ENCODE measurements at regions not wholly inside any gene's neighbourhood (a gene's known extent, or its start where the extent isn't known, plus 50 kb on each side); places are given as distances from the start of the nearest gene placed in this dataset.
A peak's percentile ranks its signal among the peaks of the same experiment; 100 is the strongest.

DNA sequence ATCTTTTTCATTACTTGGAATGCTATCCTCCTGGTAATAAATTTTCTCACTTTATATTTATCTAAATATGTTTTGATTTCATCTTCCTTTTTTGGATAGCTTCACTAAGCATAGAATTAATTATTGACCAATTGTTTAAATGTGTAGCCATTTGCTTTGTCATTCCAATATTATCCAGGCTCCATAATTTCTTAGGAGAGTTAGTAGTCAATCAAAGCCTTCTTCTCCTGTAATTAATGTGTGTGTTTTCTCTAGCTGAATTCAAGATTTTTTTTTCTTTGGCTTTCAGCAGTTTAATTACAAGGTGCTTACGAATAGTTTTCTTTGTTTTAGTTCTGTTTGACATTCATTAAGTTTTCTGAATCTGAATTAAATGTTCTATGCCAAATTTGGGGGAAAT is 545.9 kb upstream of the CELF2 start:
- no peak for DNase-seq (ENCODE audit: low spot score)

DNA sequence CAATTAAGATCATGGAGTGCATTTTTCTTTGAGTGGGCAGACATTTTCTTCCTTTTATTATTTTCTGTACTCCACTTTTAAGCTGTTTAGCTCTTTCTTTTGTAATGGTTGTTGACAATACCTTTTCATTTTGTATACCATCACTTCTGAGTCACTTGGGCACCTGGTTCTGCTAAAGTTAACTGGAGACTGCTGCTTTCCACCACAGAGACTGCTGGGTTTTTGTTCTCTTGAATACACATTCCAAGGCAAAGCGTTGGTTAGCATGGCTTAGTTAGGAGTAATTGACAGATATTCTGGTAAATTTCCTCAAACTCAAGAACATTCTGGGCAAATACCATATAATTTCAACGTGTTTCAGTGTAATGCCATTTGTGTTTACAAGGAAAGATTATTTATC is 541.9 kb upstream of the CELF2 start:
- DNase-seq (ENCODE audit: low spot score): no peak

DNA sequence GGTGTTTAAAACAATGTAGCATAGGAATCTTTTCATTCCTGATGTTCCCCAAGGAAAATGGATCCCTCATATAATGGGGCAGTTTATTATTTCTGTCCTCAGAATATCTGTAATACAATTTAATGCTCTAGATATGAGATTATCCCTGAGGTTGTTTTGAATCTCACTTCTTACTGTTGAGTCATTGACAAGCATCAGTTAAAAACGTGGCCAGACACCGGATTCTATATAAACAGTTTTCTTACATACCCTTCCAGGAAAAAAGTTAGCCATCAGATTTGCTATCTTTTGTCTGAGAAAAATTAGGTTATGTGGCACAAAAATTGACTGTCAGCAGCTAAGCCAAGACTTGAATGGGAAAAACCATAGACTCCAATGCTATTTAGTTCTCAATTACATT is 539.8 kb upstream of the CELF2 start:
- DNase-seq (ENCODE audit: low spot score): no peak

DNA sequence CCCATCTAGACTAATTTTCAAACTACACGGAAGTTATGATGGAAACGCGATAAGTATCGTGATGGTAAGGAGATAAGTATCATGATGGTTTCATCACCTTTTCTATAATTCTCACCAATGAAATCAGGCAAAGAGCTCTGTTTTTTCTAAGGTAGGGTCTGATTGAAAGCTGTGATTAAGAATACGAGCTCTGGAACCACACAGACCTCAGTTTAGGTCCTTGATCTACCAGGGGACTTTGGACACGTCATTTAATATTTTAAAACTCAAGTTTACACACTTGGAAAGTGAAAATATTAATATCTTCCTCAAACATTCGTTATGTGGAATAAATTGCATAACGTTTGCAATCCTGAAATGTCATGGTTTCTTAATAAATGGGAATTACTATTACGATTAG is 538.2 kb upstream of the CELF2 start:
- DNase-seq (ENCODE audit: low spot score): no peak

DNA sequence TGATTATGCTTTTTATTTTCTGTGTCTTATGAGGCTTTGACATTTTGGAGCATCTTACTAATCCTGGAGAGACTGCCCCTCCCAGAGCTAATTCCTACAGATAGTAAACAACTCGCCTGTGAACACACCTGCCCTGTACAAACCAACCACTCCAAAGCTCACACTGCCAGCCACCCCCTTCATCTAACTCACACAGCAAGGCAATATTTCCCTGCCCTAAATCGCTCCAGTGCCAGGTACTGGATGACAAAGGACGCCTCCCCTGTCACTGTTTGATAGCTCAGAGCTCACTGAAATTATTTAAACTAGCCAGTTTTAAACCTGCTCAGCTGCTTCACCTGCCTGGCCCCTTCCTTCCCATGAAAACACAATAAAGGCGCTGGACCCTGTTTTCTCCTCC is 535.1 kb upstream of the CELF2 start:
- no peak for DNase-seq (ENCODE audit: low spot score)

DNA sequence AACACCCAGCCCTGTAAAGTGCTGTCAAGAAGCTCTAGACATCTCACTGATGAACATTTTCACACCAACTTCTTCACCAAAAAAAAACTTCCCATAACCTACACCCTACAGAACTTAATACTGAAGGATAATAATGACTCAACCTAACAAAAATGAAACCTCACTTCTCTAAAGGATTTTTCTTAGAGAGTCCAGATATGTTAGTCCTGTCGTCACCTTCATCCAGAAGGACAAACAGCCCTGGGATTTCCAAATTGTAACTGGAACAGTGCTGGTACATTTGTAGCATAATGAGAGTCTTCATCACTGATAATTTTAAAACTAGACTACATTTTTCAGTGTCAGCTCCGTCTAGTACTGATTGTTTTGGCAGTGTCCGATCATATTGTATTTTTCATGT is 528.6 kb upstream of the CELF2 start:
- DNase-seq (ENCODE audit: low spot score): no peak

DNA sequence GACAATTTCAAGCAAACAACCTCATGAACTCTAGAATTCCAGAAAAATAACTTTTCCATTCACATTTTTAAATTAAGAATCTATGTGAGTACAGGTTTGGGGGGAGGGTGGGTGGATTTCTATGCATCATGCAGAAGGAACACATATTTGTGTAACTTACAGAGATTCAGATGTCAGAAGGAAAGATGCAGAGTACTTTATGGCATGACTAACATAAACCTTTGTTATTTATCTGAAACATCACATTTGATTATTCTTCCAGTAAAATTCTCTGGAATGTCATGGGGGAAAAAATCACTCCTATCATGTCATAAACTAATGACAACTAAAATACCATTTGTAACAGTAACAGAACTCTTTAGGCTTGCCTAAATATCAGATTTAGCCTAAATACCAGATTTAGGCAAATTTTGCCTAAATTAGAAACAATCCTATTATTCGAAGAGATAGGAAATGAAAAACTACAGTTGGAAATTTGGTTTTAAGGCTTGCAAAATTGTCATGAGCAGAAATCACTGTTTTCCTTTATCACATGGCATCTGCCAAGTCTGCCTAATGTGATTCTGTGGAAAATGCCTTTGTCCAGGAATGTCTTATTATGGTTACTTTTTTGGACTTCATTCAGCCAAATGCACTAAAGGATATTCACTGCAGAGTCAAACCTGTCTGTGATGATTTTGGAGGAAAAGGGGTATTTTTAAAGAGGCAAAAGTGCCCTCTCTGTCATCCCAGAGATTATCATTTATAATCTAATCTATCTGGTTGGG is 527.7 kb upstream of the CELF2 start:
- DNase-seq (ENCODE audit: low spot score): no peak

DNA sequence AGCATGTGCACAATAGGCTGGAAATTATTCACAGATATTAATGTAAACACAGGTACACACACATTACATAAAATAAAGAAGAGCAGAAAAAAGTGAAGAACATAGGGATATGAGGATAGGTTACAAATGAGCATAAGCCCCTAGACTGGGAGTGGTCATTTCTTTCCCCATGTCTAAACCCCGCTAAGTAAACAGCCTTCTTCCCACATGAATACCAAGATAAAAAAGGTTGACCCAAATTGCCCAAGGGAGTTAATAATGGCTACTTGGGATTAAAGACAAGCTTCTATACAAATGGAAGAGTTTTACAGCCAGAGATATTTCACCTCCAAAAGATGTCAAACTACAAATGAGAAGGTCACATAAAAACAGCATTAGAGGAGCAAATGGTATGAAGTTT is 527.1 kb upstream of the CELF2 start:
- no peak for DNase-seq (ENCODE audit: low spot score)

DNA sequence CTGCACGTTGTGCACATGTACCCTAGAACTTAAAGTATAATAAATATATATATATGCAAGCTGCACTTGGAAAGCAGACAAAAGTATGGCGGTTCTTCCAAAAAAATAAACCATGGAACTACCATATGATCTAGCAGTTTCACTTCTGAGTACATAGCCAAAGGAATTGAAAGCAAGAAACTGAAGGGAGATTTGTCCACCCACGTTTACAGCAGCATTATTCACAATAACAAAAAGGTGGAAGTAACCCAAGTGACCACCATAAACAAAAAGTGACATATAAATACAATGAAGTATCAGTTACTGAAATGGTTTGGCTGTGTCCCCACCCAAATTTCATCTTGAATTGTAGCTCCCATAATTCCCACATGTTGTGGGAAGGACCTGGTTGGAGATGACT is 525.3 kb upstream of the CELF2 start:
- no peak for DNase-seq (ENCODE audit: low spot score)

DNA sequence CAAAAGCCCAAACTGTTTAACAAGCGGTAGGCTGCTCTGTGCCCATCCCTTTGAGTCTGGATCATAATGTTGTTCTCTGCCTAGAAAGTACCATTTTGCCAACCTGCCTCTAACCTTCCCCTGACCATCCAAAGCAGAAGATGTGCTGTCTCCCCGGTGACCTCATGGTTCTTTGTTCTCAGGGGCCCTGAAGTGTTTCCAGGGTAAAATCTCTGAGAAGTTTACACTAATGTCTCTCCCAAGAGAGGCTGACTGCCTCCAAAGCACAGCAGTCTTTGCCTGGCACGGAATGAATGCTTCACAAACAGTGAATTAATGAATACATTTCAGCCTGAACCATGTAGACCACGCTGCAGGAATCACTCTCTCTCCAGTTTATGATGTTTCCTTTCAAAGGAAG is 523.8 kb upstream of the CELF2 start:
- no peak for DNase-seq (ENCODE audit: low spot score)

DNA sequence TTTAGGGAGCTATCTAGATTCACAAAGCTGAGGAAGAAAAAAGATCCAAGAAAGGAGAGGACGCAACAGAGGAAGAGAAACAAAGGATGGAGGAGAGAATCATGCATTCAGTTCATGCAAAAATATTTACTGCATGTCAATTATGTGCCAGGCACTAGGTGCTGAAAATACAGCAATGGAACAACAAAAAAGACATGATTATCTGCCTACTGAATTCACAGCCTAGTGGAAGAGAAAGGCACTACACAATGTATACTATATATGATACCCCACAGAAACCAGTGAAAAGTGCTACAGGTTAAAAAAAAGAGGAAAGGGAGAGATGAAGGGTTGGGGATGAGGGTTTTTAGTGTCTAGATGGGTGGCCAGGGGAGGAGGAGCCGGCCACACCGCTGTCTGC is 520.4 kb upstream of the CELF2 start:
- DNase-seq (ENCODE audit: low spot score): peak; percentile 8

DNA sequence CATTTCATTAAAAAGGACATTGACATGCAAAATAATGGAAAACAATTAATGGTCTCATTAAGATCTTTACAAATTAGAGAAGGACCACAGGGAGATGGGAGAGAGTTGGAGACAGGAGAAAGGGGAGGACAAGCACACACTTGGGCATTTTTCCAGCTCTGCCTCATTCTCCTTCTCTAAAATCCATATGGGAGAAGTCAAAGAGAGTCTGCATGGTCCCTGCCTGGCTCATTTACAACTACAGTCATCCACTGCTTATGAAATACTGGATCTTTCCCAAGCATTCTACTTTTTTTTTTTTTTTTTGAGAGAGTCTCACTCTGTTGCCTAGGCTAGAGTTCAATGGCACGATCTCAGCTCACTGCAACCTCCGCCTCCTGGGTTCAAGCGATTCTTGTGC is 518.9 kb upstream of the CELF2 start:
- no peak for DNase-seq (ENCODE audit: low spot score)

DNA sequence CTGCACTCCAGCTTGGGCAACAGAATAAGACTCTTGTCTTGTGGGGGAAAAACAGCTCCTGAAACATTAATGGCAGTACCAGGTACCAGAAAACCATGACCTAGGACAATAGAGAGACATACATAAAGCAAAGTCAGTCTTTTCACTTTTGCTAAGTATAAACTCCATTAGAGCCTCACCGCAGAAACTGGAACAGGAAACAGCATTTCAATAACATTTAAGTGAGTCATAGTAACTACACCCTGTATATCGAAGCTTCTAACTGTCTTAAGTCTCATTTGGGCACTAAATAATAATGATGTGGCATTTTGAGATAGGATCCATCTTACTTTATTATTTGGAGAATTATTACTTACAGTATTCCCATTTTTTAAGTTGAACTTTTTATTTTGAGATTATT is 517.8 kb upstream of the CELF2 start:
- DNase-seq (ENCODE audit: low spot score): no peak

DNA sequence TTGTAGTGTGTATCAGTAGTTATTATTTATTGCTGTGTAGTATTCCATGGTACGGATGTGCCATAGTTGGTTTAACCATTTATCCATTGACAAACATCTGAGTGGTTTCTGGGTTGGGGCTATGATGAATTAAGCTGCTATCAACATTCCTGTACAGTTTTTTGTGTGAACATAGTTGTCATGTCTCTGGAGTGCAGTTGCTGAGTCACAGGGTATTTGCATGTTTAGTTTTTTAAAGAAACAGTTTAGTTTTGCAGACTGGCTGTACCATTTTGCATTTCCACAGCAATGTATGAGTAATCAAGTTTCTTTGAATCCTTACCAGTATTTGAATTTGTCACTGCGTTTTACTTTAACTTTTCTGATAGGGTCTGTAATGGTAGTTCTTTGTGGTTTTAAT is 516.7 kb upstream of the CELF2 start:
- no peak for DNase-seq (ENCODE audit: low spot score)

DNA sequence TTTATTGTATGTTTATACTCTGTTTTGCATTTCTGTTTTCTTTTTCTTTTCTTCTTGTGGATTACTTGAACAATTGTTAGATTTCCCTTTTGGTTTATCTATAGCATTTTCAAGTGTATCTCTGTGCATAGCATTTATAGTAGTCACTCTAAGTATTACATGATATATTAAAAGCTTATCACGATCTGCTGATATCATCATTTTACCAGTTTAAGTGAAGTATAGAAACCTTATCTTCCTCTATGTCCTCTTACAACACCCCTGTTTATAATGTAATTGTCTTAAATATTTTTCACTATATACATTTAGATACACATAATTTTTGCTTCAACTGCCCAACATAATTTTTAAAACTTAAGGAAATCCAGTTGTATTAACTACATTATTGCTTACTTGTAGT is 513.9 kb upstream of the CELF2 start:
- no peak for DNase-seq (ENCODE audit: low spot score)

DNA sequence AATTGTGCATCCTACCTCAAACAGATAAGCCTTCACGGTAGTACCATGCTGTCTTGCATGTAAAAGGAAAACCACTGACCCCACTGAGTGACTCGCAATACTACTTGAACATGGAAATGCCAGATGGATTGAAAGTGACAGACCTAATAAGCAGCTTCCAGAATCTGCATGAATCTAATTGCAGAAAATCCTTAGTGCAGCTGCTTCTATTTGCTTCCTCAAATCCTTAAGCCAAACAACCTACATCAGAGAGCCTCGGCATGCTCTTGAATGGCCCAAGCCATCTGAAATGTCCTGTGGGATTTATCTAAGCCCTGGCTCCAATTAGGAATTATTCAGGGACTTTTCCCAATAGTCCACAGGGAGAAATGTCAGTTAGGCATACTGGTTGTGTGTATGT is 509.5 kb upstream of the CELF2 start:
- DNase-seq (ENCODE audit: low spot score): no peak

DNA sequence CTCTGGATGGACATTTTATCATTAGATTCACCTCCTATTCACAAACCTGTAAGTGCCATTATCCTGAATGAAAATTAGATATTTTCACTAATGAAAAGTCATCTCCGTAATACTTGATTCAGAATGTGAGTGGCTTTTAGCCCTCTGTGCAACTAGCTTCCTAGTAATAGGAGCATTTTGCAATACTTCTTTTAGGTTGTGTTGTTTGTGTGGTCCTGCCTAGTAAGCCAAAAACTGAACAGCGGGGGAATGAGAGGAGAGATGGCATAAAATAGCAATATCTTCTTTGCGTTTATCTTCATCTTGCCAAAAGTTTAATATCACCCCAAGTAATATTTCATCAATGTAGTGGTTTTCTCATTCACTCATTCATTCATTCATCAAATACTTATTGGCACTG is 507.5 kb upstream of the CELF2 start:
- no peak for DNase-seq (ENCODE audit: low spot score)

DNA sequence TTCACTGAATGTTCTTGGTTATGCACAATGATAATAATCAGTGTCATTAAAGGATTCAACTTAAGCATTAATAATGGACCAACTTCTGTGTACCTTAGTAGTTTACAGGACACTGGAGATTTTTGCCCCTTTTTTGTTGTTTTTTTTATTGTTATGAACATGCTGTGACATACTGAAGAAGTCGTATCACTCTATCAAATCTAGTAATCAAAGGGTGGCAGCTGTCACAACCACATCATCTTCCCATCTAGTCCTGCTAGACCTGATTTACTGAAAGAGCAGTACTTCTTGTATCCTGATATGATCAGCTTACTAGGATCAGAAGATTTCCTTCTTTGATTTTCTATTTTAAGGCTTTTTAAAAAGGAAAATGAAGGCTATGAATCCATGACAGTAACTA is 504.6 kb upstream of the CELF2 start:
- no peak for DNase-seq (ENCODE audit: low spot score)

DNA sequence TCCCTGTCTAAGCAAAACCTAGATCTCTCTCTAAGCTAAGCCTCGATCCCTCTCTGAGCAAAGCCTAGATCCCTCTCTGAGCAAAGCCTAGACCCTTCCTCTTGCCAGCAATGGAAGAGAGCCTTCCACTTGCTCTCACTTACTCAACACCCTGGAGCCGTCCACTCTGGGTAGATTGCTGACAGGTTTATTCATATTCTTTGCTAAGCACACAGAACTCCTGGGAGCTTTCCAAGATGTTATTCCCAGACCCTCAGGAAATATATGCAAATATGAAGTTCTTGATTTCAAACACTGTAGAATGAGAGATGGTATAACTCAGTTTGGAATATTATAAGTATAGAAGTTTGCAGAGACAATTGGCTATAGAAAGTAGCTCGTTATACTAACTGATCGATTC is 503.8 kb upstream of the CELF2 start:
- DNase-seq (ENCODE audit: low spot score): no peak

DNA sequence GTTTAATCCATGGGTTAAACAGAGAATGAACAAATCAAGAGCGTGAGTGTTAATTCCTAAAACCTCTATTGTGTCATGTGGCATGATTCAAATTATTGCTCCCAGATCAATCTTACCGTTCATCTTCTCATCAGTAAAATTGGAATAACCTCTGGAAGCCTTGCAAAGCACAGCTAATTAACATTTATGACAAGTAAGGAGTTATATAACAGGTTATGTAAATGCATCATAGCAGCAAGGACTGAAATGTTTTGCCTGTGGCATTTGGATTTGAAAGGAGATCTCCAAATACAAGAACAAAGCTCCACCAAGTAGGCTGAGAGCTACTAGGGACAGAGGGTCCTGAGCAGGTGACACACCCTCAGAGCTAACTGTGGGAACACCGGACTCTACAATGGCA is 502.9 kb upstream of the CELF2 start:
- no peak for DNase-seq (ENCODE audit: low spot score)

DNA sequence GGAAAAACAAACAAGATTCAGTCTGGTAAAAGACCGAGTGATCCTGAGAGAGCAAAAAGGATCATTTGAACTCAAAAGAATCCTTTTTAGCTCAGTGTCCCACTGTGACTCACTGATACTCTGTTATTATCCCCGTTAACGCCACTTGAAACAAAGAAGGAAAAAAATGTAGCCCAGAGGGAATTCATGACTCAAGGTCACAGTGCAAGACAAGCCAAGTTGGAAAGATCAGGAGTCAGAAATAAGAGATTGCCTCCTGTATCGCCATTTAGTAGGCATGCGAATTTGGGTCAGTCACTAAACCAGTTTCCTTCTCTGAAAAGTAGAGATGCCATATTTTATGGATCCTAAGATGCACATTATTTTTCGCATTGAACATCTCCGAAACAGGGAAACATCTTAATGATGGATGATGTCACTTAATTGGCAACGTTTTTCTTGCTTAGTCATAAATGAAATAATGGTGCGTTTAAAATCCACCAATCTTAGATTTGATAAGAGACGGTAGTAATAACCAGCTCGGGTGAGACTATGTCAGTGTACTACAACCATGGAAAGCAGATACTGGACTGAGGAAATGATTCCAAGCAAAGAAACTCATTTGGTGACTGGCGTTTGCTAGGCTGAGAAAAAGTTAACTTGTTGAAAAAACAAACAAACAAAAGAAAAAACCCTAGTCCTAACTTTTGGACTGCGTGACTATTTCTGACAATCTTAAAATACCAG is 502.0 kb upstream of the CELF2 start:
- DNase-seq (ENCODE audit: low spot score): no peak

DNA sequence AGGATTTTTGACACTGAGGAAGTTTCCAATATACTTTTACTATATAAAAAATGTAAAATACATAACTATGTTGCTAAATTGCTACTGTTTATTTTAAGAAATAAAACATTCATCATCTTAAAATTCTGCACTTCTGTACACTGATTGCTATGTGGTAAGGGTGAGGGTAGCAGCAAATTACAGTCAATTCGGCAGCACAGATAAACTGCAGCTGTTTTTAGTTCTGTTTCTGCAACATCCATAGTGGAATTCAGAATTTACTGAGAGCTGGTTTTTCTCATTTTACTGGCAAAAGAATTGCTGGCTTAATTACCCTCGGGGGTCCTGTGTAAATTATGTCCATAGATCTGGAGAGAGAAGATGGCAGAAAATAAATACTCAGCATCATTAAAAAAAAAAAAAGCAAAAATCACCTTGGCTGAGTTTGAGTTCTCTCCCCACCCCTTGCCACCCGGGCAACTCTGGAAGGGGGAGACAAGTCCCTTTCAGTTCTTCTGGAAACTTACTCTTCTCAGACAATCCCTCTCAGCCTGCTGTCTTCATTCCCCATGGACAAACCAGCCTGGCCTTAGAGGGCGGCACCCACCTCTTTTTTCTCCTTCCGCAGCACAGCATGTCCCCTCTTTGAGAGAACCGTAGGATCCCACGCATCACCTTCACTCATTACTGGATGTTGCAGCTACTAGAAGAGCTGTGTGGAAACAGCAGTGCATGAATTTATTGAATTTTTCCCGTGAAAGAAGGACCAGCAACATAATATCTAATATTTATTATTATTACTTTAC is 501.1 kb upstream of the CELF2 start:
- DNase-seq (ENCODE audit: low spot score): no peak

DNA sequence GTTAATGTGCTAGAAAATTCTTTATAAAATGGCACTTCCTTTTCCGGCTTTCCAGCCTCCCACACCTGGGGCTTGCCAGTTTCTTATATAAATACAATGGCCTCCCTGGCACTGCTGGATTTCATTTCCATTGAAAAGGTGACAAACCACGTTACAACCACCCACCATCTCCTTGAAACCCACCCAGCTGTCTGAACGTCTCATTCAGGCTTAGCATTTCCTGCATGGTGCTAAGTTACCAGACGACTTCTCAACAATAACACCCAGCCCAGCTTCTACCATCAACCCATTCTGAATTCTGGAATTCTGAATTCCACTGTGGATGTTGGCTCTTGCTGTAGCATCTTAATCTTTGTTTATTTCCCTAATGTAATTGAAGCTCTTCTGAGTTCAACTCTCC is 499.8 kb upstream of the CELF2 start:
- no peak for DNase-seq (ENCODE audit: low spot score)

Measured in NAMALWA (cell line).